ENCODE measurements at regions not wholly inside any gene's neighbourhood (a gene's known extent, or its start where the extent isn't known, plus 50 kb on each side); places are given as distances from the start of the nearest gene placed in this dataset.
"Not testable (repeated sequence)": the region's sequence is repeated elsewhere in the genome, so short reads cannot be mapped to it uniquely, and the experiment has no call there.

DNA sequence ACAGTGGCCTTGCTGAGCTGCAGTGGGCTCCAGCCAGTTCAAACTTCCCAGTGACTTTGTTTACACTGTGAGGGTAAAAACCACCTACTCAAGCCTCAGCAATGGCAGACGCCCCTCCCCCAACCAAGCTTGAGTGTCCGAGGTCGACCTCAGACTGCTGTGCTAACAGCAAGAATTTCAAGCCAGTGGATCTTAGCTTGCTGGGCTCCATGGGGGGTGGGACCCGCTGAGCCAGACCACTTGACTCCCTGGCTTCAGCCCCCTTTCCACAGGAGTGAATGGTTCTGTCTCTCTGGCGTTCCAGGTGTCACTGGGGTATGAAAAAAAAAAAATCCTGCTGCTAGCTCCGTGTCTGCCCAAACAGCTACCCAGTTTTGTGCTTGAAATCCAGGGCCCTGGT lies 168.9 kb upstream of the INTU start:
- Histone ChIP-seq H3K9ac (ENCODE audit: low read length in 3 of 3) (no peak overlapping the region), H3K36me3 (ENCODE audit: control insufficient read depth in 2 of 3, insufficient read depth in 3 of 3, low read length in 3 of 3) (no peaks in the 10 kb centered on the region), H3K4me3 (ENCODE audit: low read length in 3 of 3) (no peak overlapping the region), H3K27me3 (ENCODE audit: control insufficient read depth, insufficient read depth, low read length) (no peaks in the 10 kb centered on the region), H3K4me1 (ENCODE audit: control insufficient read depth in 2 of 3, insufficient read depth in 2 of 3, low read depth in 1 of 3, low read length in 3 of 3) (no peaks in the 10 kb centered on the region), H3K9me3 (ENCODE audit: control insufficient read depth in 2 of 3, insufficient read depth in 1 of 3, low read length in 3 of 3) (no peaks in the 10 kb centered on the region), H3K27ac (ENCODE audit: low read depth in 2 of 2, low read length in 2 of 2) (no peak overlapping the region)
- TF ChIP-seq, protein P1, sequence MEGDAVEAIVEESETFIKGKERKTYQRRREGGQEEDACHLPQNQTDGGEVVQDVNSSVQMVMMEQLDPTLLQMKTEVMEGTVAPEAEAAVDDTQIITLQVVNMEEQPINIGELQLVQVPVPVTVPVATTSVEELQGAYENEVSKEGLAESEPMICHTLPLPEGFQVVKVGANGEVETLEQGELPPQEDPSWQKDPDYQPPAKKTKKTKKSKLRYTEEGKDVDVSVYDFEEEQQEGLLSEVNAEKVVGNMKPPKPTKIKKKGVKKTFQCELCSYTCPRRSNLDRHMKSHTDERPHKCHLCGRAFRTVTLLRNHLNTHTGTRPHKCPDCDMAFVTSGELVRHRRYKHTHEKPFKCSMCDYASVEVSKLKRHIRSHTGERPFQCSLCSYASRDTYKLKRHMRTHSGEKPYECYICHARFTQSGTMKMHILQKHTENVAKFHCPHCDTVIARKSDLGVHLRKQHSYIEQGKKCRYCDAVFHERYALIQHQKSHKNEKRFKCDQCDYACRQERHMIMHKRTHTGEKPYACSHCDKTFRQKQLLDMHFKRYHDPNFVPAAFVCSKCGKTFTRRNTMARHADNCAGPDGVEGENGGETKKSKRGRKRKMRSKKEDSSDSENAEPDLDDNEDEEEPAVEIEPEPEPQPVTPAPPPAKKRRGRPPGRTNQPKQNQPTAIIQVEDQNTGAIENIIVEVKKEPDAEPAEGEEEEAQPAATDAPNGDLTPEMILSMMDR (IDR thresholded peaks at IDR 0.05; ENCODE audit: borderline replicate concordance, extremely low read depth, insufficient read depth): no peak
- intact Hi-C loops (cut with DNase I): no loop called here
- no peak for DNase-seq
- no peak for FAIRE-seq

DNA sequence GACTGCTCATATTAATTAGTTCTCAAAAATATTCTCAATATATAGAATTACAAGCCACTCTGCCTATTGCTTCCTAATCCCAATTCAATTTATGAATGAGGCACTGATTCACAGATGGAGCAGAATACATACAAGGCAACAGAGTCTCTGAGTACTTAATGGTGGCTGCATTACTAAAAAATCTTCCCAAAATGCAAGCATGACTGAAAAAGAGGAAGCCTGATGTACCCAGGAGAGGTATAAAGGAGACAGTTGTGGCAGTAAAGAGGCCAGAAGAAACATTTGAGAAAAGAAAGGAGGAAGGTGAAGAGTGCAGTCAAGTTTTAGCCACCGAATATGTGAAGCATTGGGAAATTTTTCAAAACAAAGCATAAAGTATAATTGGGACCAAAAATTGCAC lies 163.2 kb upstream of the INTU start:
- FAIRE-seq: no peak
- no peak for DNase-seq
- Histone ChIP-seq H3K27ac (ENCODE audit: low read depth in 2 of 2, low read length in 2 of 2) (no peak overlapping the region), H3K36me3 (ENCODE audit: control insufficient read depth in 2 of 3, insufficient read depth in 3 of 3, low read length in 3 of 3) (no peaks in the 10 kb centered on the region), H3K9me3 (ENCODE audit: control insufficient read depth in 2 of 3, insufficient read depth in 1 of 3, low read length in 3 of 3) (no peaks in the 10 kb centered on the region), H3K4me3 (ENCODE audit: low read length in 3 of 3) (no peak overlapping the region), H3K4me1 (ENCODE audit: control insufficient read depth in 2 of 3, insufficient read depth in 2 of 3, low read depth in 1 of 3, low read length in 3 of 3) (no peaks in the 10 kb centered on the region), H3K27me3 (ENCODE audit: control insufficient read depth, insufficient read depth, low read length) (no peaks in the 10 kb centered on the region), H3K9ac (ENCODE audit: low read length in 3 of 3) (no peak overlapping the region)
- TF ChIP-seq, protein P1 (IDR thresholded peaks at IDR 0.05; ENCODE audit: borderline replicate concordance, extremely low read depth, insufficient read depth): no peak
- intact Hi-C loops (cut with DNase I): no loop called here

- Histone ChIP-seq H3K27me3 (ENCODE audit: control insufficient read depth, insufficient read depth, low read length) (no peaks in the 10 kb centered on the region), H3K4me3 (ENCODE audit: low read length in 3 of 3) (no peak overlapping the region), H3K9ac (ENCODE audit: low read length in 3 of 3) (no peak overlapping the region), H3K36me3 (ENCODE audit: control insufficient read depth in 2 of 3, insufficient read depth in 3 of 3, low read length in 3 of 3) (no peaks in the 10 kb centered on the region), H3K27ac (ENCODE audit: low read depth in 2 of 2, low read length in 2 of 2) (no peak overlapping the region), H3K9me3 (ENCODE audit: control insufficient read depth in 2 of 3, insufficient read depth in 1 of 3, low read length in 3 of 3) (no peaks in the 10 kb centered on the region), H3K4me1 (ENCODE audit: control insufficient read depth in 2 of 3, insufficient read depth in 2 of 3, low read depth in 1 of 3, low read length in 3 of 3) (no peaks in the 10 kb centered on the region)
- intact Hi-C loops (cut with DNase I): no loop called here
- DNase-seq: peak in 1 of 5 donors; percentile 69
- FAIRE-seq: no peak
- TF ChIP-seq, protein P1 (IDR thresholded peaks at IDR 0.05; ENCODE audit: borderline replicate concordance, extremely low read depth, insufficient read depth): no peak
Measured at GRCh38 chr4:127469959-127470809, 162.6 kb upstream of the INTU start.

DNA sequence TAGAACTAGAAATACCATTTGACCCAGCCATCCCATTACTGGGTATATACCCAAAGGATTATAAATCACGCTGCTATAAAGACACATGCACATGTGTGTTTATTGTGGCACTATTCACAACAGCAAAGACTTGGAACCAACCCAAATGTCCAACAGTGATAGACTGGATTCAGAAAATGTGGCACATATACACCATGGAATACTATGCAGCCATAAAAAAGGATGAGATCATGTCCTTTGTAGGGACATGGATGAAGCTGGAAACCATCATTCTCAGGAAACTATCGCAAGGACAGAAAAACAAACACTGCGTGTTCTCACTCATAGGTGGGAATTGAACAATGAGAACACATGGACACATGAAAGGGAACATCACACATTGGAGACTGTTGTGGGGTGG lies 154.5 kb upstream of the INTU start:
- H3K36me3 ChIP-seq (ENCODE audit: control insufficient read depth in 2 of 3, insufficient read depth in 3 of 3, low read length in 3 of 3); H3K27me3 ChIP-seq (ENCODE audit: control insufficient read depth, insufficient read depth, low read length); DNase-seq; H3K9me3 ChIP-seq (ENCODE audit: control insufficient read depth in 2 of 3, insufficient read depth in 1 of 3, low read length in 3 of 3); H3K27ac ChIP-seq (ENCODE audit: low read depth in 2 of 2, low read length in 2 of 2); H3K4me1 ChIP-seq (ENCODE audit: control insufficient read depth in 2 of 3, insufficient read depth in 2 of 3, low read depth in 1 of 3, low read length in 3 of 3); H3K4me3 ChIP-seq (ENCODE audit: low read length in 3 of 3); FAIRE-seq; H3K9ac ChIP-seq (ENCODE audit: low read length in 3 of 3); intact Hi-C loops (cut with DNase I): not testable (repeated sequence)

All from kidney (tissue), 13 donors.